Fibroblast of mammary gland (primary cell): ENCODE measurements at regions not wholly inside any gene's neighbourhood (a gene's known extent, or its start where the extent isn't known, plus 50 kb on each side); places are given as distances from the start of the nearest gene placed in this dataset.

Experiments used
- DNase-seq: peaks from one replicate; pipeline ENCODE4 v3.0.0-alpha.2; 2010; ENCODE audit warnings: low read depth
- H3K4me3 ChIP-seq: 2 replicates; pipeline ENCODE4 v1.5.1; 2011; ENCODE audit warnings: low read depth, mild to moderate bottlenecking, low read length, moderate library complexity; ENCODE audit not compliant: control insufficient read depth
- CTCF ChIP-seq: conservative IDR thresholded peaks from 2 replicates; pipeline ENCODE4 v1.5.1; 2011; ENCODE audit warnings: low read depth, low read length, inconsistent platforms; ENCODE audit not compliant: control insufficient read depth, insufficient read depth

GRCh38 chr2:207224381-207224780, 58.6 kb upstream of the KLF7 start:
- DNase-seq: no peak
- no peak for TF ChIP-seq CTCF
- H3K4me3 ChIP-seq: no peak overlapping the region

GRCh38 chr2:207224791-207225482, 59.2 kb upstream of the KLF7 start:
- no peak for DNase-seq
- no peak overlapping the region for H3K4me3 ChIP-seq
- TF ChIP-seq CTCF: no peak

GRCh38 chr2:207225773-207226172, 60.0 kb upstream of the KLF7 start:
- no peak for DNase-seq
- no peak overlapping the region for H3K4me3 ChIP-seq
- TF ChIP-seq CTCF: no peak

- no peak for DNase-seq
- no peak overlapping the region for H3K4me3 ChIP-seq
These were observed 60.5 kb upstream of the KLF7 start for GRCh38 chr2:207226243-207226642.

GRCh38 chr2:207226671-207227061, 60.9 kb upstream of the KLF7 start:
- H3K4me3 ChIP-seq: no peak overlapping the region
- DNase-seq: no peak

More at GRCh38 chr2:207226243-207226642, 60.5 kb upstream of the KLF7 start:
- TF ChIP-seq CTCF: no peak

GRCh38 chr2:207227062-207227748, 61.5 kb upstream of the KLF7 start:
- H3K4me3 ChIP-seq: no peak overlapping the region
- no peak for DNase-seq
- TF ChIP-seq CTCF: no peak

More at GRCh38 chr2:207226671-207227061, 60.9 kb upstream of the KLF7 start:
- no peak for TF ChIP-seq CTCF
